Activated T-helper 17 cell treated with anti-CD3 and anti-CD28 coated beads, Interleukin-2, amount 50 U/mL, for 72 hours (primary cell): ENCODE measurements at regions not wholly inside any gene's neighbourhood (a gene's known extent, or its start where the extent isn't known, plus 50 kb on each side); places are given as distances from the start of the nearest gene placed in this dataset.

Source experiments
- ATAC-seq: fragments of 150-1000 bp; cut with Tn5 transposase; replicated peaks from 2 replicates; pipeline ENCODE4 v1.10.0; 2021; ENCODE audit warnings: mild to moderate bottlenecking, moderate library complexity
- H3K27ac Mint-ChIP-seq: one replicate; pipeline ENCODE4 v1.8.0; 2022; ENCODE audit warnings: mixed read lengths
- H3K27me3 Mint-ChIP-seq: one replicate; pipeline ENCODE4 v1.8.0; 2022; ENCODE audit warnings: mixed read lengths
- H3K36me3 Mint-ChIP-seq: one replicate; pipeline ENCODE4 v1.8.0; 2022; ENCODE audit warnings: low read depth, mild to moderate bottlenecking, mixed read lengths
- H3K4me1 Mint-ChIP-seq: one replicate; pipeline ENCODE4 v1.8.0; 2022; ENCODE audit warnings: mixed read lengths
- H3K4me3 Mint-ChIP-seq: one replicate; pipeline ENCODE4 v1.8.0; 2022; ENCODE audit warnings: mild to moderate bottlenecking, mixed read lengths
- H3K9me3 Mint-ChIP-seq: one replicate; pipeline ENCODE4 v1.8.0; 2022; ENCODE audit warnings: mixed read lengths

DNA sequence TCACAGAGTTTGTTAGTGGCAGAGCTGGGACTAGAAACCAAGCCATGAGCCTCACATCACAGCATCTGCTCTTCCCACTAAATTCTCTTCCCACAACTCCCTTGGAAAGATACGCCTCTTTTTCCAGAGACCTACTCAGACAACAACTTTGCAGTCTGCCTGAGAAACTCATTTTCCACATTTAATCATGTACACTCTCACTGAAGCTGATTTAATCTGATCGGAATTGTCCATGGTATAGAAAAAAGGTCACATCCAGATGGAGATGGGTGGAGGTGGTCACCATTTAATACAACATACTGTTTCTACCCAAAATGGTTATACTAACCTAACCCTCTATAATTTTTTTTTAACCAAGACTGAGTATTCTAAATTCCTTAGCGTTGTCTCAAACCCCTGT, 366.2 kb downstream of the ENC1 start:
- Mint-ChIP-seq H3K4me1 (no peaks in the 10 kb centered on the region), H3K36me3 (no peaks in the 10 kb centered on the region), H3K4me3 (no peak overlapping the region), H3K9me3 (no peaks in the 10 kb centered on the region), H3K27me3 (peaks cover 8% of the 10 kb centered on the region), H3K27ac (no peak overlapping the region)
- no peak for ATAC-seq

DNA sequence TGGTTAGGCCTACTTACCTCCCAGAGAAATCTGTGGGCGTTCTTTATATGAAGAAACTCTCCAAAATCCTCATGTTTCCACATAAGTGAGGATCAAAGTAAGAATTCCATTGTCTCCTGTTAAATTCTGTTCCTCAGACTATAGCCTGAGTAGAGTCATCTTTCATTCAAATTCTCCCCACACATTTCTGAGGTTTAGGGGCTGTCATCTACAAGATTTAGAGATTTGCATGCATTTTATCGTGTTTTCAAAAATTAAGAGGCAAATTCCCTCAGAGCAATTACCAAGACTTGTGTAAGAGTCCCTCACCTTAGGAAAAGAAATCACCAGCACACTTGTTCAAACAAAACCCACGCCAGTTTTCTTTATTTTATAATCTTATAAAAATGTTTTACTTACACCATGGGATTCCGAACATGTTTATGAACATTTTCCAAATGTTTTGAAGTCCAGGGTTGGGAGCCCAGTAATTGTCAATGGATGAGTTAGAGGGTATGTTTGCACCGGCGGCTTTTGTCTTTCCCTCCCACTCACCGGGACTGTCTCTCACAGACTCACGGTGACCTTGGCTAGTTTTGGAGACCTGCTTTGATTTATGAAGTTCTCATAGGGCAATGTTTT, 367.6 kb downstream of the ENC1 start:
- Mint-ChIP-seq H3K27ac (no peak overlapping the region), H3K4me3 (no peak overlapping the region), H3K4me1 (no peaks in the 10 kb centered on the region), H3K9me3 (no peaks in the 10 kb centered on the region), H3K36me3 (no peaks in the 10 kb centered on the region), H3K27me3 (peaks cover 11% of the 10 kb centered on the region)
- ATAC-seq = no peak

DNA sequence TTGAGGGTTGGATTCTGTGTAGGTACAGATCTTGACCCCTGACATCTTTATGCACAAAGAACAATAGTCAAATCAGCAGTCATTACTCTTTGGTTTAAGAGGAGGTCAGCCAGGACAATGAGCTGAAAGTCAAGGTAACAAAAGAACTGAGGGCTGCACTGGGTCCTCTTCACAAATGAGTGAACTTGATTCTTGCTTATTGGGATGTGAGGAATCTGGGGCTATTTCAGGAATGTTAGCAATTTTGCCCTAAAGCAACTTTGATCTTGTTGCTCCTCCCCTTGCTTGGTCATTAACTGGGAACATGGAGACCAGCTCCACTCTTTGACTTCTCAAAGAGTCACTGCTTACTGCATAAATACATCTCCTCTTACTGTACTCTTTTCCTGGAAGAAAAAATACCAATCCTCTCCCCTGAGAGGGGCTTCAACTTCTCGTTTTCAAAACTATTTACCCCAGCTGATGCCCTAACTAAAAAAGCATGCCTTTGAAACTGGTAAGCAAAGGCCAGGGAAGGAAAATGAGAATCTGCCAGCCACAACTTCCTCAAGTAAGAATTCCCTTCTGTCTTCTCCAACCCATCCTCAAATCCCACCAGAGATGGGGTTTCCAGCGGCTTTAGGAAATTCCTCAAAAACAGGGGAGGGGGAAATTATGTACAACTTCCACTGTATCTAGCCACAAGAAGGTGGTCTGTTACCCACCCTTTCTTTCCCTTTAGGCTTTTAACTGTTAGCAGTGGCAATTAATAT, 368.3 kb downstream of the ENC1 start:
- Mint-ChIP-seq H3K27me3 (peaks cover 7% of the 10 kb centered on the region), H3K4me1 (no peaks in the 10 kb centered on the region), H3K27ac (no peak overlapping the region), H3K9me3 (no peaks in the 10 kb centered on the region), H3K4me3 (no peak overlapping the region), H3K36me3 (no peaks in the 10 kb centered on the region)
- ATAC-seq = no peak

DNA sequence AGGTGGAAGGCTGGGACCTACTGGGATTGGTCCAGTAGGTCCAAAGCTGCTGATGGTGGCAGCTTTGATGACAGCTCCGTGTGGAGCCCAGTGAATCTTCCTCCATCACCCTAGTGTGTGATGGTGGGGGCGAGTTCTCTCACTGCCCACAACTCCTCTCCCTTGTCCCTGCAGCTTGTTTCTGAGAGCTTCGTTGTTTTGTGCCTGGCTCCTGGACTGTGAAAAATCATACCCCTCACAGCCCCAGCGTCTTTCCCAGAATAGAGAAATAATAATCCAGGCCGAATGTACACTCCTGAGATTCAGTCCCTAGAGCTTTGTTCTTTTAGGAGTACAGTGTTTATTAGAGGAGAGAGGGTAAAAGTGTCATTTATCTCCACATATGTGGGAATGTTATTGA, 372.2 kb downstream of the ENC1 start:
- Mint-ChIP-seq H3K4me1 (no peaks in the 10 kb centered on the region), H3K9me3 (no peaks in the 10 kb centered on the region), H3K27me3 (peaks cover 6% of the 10 kb centered on the region), H3K36me3 (no peaks in the 10 kb centered on the region), H3K27ac (no peak overlapping the region), H3K4me3 (no peak overlapping the region)
- no peak for ATAC-seq

DNA sequence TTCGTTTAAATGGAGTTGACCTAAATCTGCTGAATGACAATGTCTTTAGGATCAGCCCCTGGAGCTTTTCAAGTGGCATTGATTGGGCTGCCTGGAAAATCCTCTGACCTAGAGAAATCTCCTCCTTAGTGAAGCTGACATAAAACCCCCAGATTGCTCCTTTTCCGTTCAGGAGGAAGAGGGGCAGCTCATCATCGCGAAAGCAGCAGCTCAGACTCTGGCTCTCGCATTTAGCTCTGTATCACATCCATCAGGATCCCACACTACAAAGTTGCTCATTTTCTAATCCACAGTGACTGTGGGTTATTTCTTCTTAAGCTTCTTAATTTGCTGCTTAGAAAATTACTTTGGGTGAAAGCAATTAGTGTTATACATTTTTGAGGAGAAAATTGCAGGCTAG, 373.7 kb downstream of the ENC1 start:
- Mint-ChIP-seq H3K36me3 (no peaks in the 10 kb centered on the region), H3K4me1 (no peaks in the 10 kb centered on the region), H3K9me3 (no peaks in the 10 kb centered on the region), H3K4me3 (no peak overlapping the region), H3K27ac (no peak overlapping the region), H3K27me3 (peaks cover 6% of the 10 kb centered on the region)
- no peak for ATAC-seq

DNA sequence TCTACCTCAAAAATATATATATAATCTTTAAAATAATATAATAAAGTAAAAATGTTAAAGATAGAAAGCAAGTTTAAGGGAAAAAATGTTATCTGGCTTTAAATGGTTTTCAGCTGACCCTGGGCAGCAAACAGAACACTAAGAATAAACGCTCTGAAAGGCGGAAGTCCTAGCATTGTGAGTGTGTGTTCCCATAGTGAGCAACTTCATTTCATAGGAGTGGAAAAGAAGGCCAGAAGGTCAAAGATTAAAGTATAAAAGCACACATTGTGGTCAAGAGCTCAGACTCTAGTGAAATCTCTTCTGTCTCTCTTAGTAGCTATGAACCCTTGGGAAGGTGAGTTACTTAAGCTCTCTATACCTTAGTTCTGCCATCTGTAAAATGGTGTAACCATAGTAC, 374.4 kb downstream of the ENC1 start:
- Mint-ChIP-seq H3K4me3 (no peak overlapping the region), H3K9me3 (no peaks in the 10 kb centered on the region), H3K36me3 (no peaks in the 10 kb centered on the region), H3K4me1 (no peaks in the 10 kb centered on the region), H3K27me3 (peaks cover 6% of the 10 kb centered on the region), H3K27ac (no peak overlapping the region)
- ATAC-seq = no peak

DNA sequence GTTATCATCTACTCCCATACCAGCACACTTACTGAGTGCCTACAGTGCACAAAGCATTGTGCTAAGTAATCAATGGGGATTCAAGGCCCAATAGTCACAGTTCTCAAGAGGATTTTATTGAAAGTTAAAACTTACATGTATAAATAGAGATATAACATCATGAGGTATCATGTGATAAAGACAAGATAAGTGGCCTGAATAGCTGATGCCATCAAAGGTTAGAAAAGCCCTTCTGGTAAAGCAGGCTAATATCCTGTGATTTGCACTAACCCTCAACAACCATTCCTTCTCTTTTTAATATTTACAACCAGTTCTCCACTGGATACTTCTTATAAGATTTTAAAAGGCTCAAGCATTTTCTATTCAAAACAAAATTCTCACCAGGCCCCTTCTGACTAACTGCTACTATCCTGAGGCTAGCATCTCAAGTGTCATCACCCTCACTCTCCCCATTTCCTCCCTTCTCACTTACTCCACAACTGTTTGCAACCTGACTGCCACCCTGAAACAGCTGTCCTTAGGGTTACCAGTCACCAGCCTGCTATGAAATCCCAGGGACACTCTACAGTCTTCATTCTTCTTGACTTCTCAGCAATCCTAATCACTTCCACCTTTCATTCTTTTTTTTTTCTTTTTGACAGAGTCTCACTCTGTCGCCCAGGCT, 377.9 kb downstream of the ENC1 start:
- no peak overlapping the region for H3K4me3 Mint-ChIP-seq
- ATAC-seq = no peak
- no peak overlapping the region for H3K27ac Mint-ChIP-seq
- no peaks in the 10 kb centered on the region for H3K36me3 Mint-ChIP-seq
- no peaks in the 10 kb centered on the region for H3K9me3 Mint-ChIP-seq
- H3K27me3 Mint-ChIP-seq = peaks cover 6% of the 10 kb centered on the region
- no peaks in the 10 kb centered on the region for H3K4me1 Mint-ChIP-seq

DNA sequence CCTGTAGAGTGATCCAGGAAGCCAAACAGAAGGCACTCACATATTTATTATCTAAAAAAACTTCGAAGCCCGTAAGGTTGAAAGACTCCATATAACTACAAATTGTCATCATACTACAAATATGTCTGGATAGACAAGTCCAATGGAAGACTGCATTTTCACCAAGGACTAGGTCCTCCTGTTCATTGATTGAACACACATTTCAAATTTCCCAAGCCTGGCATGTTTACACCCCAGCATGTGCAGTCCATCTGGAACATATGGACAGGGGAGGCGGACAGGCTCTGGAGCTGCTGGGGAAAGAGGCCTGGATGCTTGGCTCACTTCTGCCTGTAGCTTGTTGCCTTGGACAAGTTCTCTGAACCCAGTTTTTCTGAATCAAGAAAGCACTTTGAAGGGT, 378.7 kb downstream of the ENC1 start:
- Mint-ChIP-seq H3K4me3 (no peak overlapping the region), H3K27me3 (peaks cover 9% of the 10 kb centered on the region), H3K9me3 (no peaks in the 10 kb centered on the region), H3K36me3 (no peaks in the 10 kb centered on the region), H3K4me1 (no peaks in the 10 kb centered on the region), H3K27ac (no peak overlapping the region)
- ATAC-seq = no peak

DNA sequence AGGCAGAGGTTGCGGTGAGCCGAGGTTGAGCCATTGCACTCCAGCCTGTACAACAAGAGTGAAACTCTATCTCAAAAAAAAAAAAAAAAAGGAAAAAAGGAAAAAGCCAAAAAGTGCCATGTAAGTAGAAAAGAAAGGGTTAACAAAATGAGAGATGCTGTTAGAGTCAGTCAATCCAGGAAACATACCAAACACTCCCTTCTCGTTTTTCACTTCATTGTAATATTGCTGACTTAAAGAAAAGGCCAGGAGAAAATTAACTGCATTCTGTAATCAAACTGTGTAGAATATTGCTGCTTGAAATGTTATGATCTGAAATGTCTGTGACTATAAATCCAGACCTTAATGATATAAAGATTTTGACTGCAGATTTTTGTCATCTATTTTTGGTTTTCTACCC, 379.1 kb downstream of the ENC1 start:
- H3K4me1 Mint-ChIP-seq = no peaks in the 10 kb centered on the region
- H3K27ac Mint-ChIP-seq = no peak overlapping the region
- H3K4me3 Mint-ChIP-seq = no peak overlapping the region
- no peaks in the 10 kb centered on the region for H3K36me3 Mint-ChIP-seq
- ATAC-seq = no peak
- H3K27me3 Mint-ChIP-seq = peaks cover 9% of the 10 kb centered on the region
- no peaks in the 10 kb centered on the region for H3K9me3 Mint-ChIP-seq

DNA sequence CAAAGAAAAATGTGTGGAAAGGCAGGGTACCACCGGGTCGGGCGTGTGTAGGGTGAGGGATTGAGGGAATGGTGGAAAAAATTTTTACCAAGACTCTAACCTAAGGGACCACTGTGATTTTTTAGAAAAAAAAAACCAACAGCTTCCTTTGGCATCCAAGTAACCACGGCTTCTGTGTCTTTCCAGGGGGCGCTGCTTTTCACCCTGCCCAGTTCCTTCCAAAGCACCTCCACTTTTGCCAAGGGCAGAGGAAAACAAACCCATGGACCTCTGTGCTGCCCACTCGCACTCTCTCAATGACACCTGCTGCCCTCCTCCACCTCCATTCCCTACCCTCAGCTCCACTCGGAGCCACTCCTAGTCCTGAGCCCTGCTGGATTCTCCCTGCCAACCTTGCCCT, 381.0 kb downstream of the ENC1 start:
- ATAC-seq = no peak
- no peaks in the 10 kb centered on the region for H3K4me1 Mint-ChIP-seq
- H3K27ac Mint-ChIP-seq = no peak overlapping the region
- H3K27me3 Mint-ChIP-seq = peaks cover 6% of the 10 kb centered on the region
- no peaks in the 10 kb centered on the region for H3K36me3 Mint-ChIP-seq
- H3K9me3 Mint-ChIP-seq = no peaks in the 10 kb centered on the region
- H3K4me3 Mint-ChIP-seq = no peak overlapping the region

DNA sequence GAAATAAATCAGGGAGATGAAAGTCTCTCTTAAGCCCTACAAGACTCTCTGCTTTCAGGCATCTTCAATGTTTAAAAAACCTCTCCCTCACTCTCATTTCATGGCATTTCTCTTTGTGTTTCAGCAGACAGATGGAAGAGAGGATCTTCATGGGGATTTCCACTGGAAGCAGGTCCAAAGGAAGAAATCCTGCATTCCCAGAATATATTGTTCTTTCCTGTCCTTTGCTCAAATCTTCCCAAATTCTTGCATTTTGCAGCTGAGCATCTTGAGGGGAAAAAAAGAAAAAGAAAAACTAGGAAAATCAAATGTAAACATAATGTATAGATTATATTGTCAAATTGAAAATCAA, 382.2 kb downstream of the ENC1 start:
- Mint-ChIP-seq H3K4me1 (no peaks in the 10 kb centered on the region), H3K27ac (no peak overlapping the region), H3K27me3 (peaks cover 6% of the 10 kb centered on the region), H3K36me3 (no peaks in the 10 kb centered on the region), H3K9me3 (no peaks in the 10 kb centered on the region), H3K4me3 (no peak overlapping the region)
- no peak for ATAC-seq

DNA sequence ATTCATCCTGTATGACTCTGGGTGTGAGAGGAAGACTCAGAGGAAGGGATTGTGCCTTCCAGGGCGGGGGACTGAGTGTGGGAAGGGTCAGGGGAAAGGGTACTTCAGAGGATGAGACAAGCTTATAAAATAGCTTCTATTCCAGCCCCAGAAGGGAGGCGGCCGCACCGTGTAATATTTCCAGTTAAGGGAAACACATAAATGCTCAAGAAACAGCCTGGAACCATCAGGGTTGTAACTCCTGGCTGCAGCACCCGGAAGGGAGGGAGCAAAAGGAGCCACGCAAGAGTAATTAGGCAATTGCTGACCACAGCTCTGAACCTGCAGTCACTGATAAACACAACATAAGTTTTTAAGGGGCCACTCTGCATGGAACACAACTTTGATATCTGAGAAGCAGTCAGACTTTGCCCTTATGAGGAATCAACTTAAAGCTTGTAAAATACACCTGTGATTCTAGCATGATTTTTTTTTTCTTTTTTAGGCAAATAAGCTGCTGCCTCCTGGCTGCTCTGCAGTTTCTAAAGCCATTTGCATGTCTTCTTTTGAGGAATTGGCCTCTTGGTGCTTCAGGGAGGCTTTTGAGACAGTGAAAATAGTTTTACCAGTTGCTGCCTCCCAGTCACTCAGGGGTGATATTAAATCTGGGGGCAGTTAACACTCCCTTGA, 382.7 kb downstream of the ENC1 start:
- H3K27ac Mint-ChIP-seq = no peak overlapping the region

DNA sequence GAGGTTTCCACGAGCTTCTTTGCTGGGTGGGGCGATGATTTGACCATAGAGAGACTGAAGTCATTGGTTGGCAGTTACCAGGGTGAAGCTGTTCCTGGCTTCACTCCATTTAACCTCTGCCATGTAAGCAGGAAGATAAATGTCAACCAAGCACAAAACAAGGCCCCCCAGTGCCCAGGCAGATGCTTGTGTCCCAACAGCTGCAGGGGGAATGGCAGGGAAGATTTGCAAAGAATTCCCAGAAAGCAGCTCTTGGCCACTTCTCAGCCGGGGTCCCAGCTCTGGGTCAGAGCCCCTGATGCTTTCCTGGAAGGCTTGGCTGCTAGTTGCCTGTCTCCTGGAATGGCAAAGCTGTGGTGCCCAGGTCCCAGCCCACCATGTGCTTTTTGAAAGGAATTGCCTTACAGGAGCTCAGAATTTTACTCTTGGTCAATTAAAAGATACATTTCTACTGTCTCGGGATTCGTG, 383.4 kb downstream of the ENC1 start:
- no peak for ATAC-seq
- H3K27ac Mint-ChIP-seq = no peak overlapping the region
- no peaks in the 10 kb centered on the region for H3K36me3 Mint-ChIP-seq
- no peaks in the 10 kb centered on the region for H3K9me3 Mint-ChIP-seq
- H3K4me3 Mint-ChIP-seq = no peak overlapping the region
- peaks cover 13% of the 10 kb centered on the region for H3K27me3 Mint-ChIP-seq
- H3K4me1 Mint-ChIP-seq = no peaks in the 10 kb centered on the region

More for the DNA sequence above, 382.7 kb downstream of the ENC1 start:
- peaks cover 10% of the 10 kb centered on the region for H3K27me3 Mint-ChIP-seq
- H3K4me3 Mint-ChIP-seq = no peak overlapping the region
- ATAC-seq = no peak
- H3K9me3 Mint-ChIP-seq = no peaks in the 10 kb centered on the region
- no peaks in the 10 kb centered on the region for H3K4me1 Mint-ChIP-seq
- H3K36me3 Mint-ChIP-seq = no peaks in the 10 kb centered on the region

DNA sequence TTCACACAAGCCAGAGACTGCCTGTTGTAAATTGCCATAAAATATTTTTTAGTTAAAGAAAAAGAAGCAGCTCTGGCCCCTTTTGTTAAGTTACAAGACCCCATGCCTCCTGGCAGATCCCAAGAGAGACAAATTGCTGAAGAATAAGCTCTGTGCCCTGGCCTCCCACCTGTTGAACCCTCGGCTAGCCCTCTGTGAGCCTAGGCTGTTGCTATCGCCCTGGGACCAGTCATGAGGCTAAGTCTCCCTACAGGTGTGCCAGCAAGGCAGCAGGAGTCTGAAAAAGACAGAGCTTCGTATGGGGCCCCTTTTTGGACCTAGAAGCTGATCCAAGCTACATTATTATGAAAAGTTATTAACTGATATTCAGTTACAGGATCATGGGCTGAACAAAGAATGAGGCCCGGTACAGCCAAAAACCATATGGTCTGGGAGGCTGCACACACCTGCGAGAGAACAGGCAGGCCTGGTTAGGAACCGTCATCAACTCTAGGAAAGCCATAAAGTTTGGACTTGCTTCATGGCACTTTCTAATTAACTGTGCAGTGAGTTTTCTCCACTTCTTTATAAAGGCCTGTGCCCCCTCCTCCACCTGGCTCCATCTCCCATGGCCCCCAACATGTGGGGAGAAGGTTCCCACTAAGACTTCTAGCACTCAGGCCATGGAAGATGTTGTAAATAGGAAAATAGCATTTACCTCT, 384.7 kb downstream of the ENC1 start:
- H3K9me3 Mint-ChIP-seq = no peaks in the 10 kb centered on the region
- H3K27ac Mint-ChIP-seq = no peak overlapping the region
- H3K4me3 Mint-ChIP-seq = no peak overlapping the region
- H3K27me3 Mint-ChIP-seq = peaks cover 14% of the 10 kb centered on the region
- H3K36me3 Mint-ChIP-seq = no peaks in the 10 kb centered on the region
- ATAC-seq = no peak
- no peaks in the 10 kb centered on the region for H3K4me1 Mint-ChIP-seq
